CD8-positive, alpha-beta memory T cell (primary cell): ENCODE measurements at regions not wholly inside any gene's neighbourhood (a gene's known extent, or its start where the extent isn't known, plus 50 kb on each side); places are given as distances from the start of the nearest gene placed in this dataset.

Experiments
- CTCF ChIA-PET: fragments of 350-600 bp; sonication (Branson Sonifier 250); formaldehyde crosslinking; loops from one replicate; lab custom pipeline; 2021; ENCODE audit warnings: antibody characterized with exemption; lab: Charles Lee
- POLR2A ChIA-PET: fragments of 350-600 bp; sonication (Branson Sonifier 250); formaldehyde crosslinking; loops from one replicate; lab custom pipeline; 2021; ENCODE audit warnings: antibody characterized with exemption; lab: Charles Lee
- DNase-seq, 5 donors: peaks; one replicate each; pipeline versions ENCODE4 v3.0.0 to v3.0.0-alpha.2; 2020 to 2022; ENCODE audit warnings: mixed read lengths in 1 of 5
- H3K27ac ChIP-seq: one replicate; pipeline ENCODE4 v1.7.0; 2013; ENCODE audit warnings: low read depth, mild to moderate bottlenecking, low read length, moderate library complexity
- H3K27me3 ChIP-seq: 2 replicates; pipeline ENCODE4 v1.7.0; 2013; ENCODE audit warnings: low read length, mild to moderate bottlenecking; ENCODE audit not compliant: insufficient read depth, poor library complexity, severe bottlenecking
- H3K36me3 ChIP-seq: 2 replicates; pipeline ENCODE4 v1.7.0; 2013; ENCODE audit warnings: mild to moderate bottlenecking, low read length, moderate library complexity; ENCODE audit not compliant: insufficient read depth
- H3K4me1 ChIP-seq: 2 replicates; pipeline ENCODE4 v1.7.0; 2013; ENCODE audit warnings: mild to moderate bottlenecking, low read length, moderate library complexity; ENCODE audit not compliant: insufficient read depth
- H3K4me3 ChIP-seq: 2 replicates; pipeline ENCODE4 v1.7.0; 2013; ENCODE audit warnings: mild to moderate bottlenecking, low read length
- H3K9me3 ChIP-seq: 2 replicates; pipeline ENCODE4 v1.7.0; 2013; ENCODE audit warnings: mild to moderate bottlenecking, low read length
- H3K27ac Mint-ChIP-seq, 8 donors: one replicate each; pipeline ENCODE4 v1.8.0; 2020 to 2021; ENCODE audit warnings: mixed read lengths in 8 of 8, mild to moderate bottlenecking in 6 of 8, inconsistent platforms in 3 of 8, moderate library complexity in 3 of 8
- H3K27me3 Mint-ChIP-seq, 2 donors: one replicate each; pipeline ENCODE4 v1.8.0; 2020 to 2021; ENCODE audit warnings: mixed read lengths in 2 of 2, mild to moderate bottlenecking in 1 of 2, moderate library complexity in 1 of 2
- H3K36me3 Mint-ChIP-seq, 3 donors: one replicate each; pipeline ENCODE4 v1.8.0; 2020 to 2021; ENCODE audit warnings: mixed read lengths in 3 of 3, inconsistent platforms in 1 of 3, mild to moderate bottlenecking in 1 of 3
- H3K4me1 Mint-ChIP-seq, 3 donors: one replicate each; pipeline ENCODE4 v1.8.0; 2020 to 2021; ENCODE audit warnings: mixed read lengths in 3 of 3, inconsistent platforms in 1 of 3, mild to moderate bottlenecking in 1 of 3
- H3K4me3 Mint-ChIP-seq, 7 donors: one replicate each; pipeline ENCODE4 v1.8.0; 2020 to 2021; ENCODE audit warnings: mixed read lengths in 7 of 7, mild to moderate bottlenecking in 6 of 7, moderate library complexity in 4 of 7, inconsistent platforms in 2 of 7
- H3K9me3 Mint-ChIP-seq, 5 donors: one replicate each; pipeline ENCODE4 v1.8.0; 2020 to 2022; ENCODE audit warnings: mixed read lengths in 5 of 5, mild to moderate bottlenecking in 3 of 5, moderate library complexity in 2 of 5, inconsistent platforms in 1 of 5

DNA sequence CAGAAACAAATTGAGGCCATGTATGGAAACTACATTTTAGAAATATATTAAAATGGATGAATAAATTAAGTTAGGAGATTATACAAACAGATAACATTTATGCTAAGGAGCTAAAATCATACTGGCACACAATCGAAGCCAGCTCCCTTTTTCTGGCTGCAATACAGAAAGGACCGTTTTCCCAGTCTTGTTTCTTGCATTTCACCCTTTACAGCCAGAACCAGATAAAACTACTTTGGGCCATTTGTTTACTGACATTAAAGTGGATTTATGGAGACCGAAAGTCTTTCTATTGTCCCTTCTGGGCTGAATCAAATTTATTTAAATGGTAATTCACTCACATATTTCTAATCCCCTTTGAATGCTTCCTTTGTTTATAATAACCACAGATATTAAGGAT lies 50.1 kb upstream of the CNTN3 start:
- Histone ChIP-seq H3K4me3 (no peak overlapping the region), H3K9me3 (no peaks in the 10 kb centered on the region), H3K36me3 (no peaks in the 10 kb centered on the region), H3K27me3 (no peaks in the 10 kb centered on the region), H3K4me1 (no peaks in the 10 kb centered on the region), H3K27ac (no peak overlapping the region)
- ChIA-PET CTCF (interaction anchor here (1.1 kb wide), 1 partner anchor 9 kb away, joined by 3 read pairs; no protein-coding TSS in a partner anchor), POLR2A (no interaction called here)
- no peak for DNase-seq
- H3K4me1 Mint-ChIP-seq, result no peaks in the 10 kb centered on the region
- H3K36me3 Mint-ChIP-seq, result peaks cover 0 to 1% (median 0%) of the 10 kb centered on the region in 3 donors
- peaks cover 8 to 51% (median 9%) of the 10 kb centered on the region in 5 donors for H3K9me3 Mint-ChIP-seq
- no peak overlapping the region for H3K4me3 Mint-ChIP-seq
- no peak overlapping the region for H3K27ac Mint-ChIP-seq
- no peaks in the 10 kb centered on the region for H3K27me3 Mint-ChIP-seq
